Muscle layer of duodenum (tissue), 2 donors: ENCODE measurements at regions not wholly inside any gene's neighbourhood (a gene's known extent, or its start where the extent isn't known, plus 50 kb on each side); places are given as distances from the start of the nearest gene placed in this dataset.

Source experiments
- H3K27ac ChIP-seq: one replicate; pipeline ENCODE4 v1.7.0; 2013; ENCODE audit warnings: mild to moderate bottlenecking, low read length
- H3K27me3 ChIP-seq: one replicate; pipeline ENCODE4 v1.7.0; 2013; ENCODE audit warnings: low read depth, mild to moderate bottlenecking, control low read depth, low read length
- H3K36me3 ChIP-seq, 2 donors: one replicate each; pipeline ENCODE4 v1.7.0; 2013; ENCODE audit warnings: low read length in 2 of 2, control low read depth in 1 of 2, mild to moderate bottlenecking in 1 of 2; ENCODE audit not compliant: insufficient read depth in 2 of 2, control insufficient read depth in 1 of 2
- H3K4me1 ChIP-seq, 2 donors: one replicate each; pipeline ENCODE4 v1.7.0; 2013; ENCODE audit warnings: low read length in 2 of 2, mild to moderate bottlenecking in 2 of 2, control low read depth in 1 of 2, moderate library complexity in 1 of 2; ENCODE audit not compliant: insufficient read depth in 2 of 2, control insufficient read depth in 1 of 2
- H3K4me3 ChIP-seq, 2 donors: one replicate each; pipeline ENCODE4 v1.7.0; 2013; ENCODE audit warnings: low read length in 2 of 2, low read depth in 1 of 2, mild to moderate bottlenecking in 1 of 2
- H3K9me3 ChIP-seq, 2 donors: one replicate each; pipeline ENCODE4 v1.7.0; 2013; ENCODE audit warnings: low read length in 2 of 2, control low read depth in 1 of 2, mild to moderate bottlenecking in 1 of 2; ENCODE audit not compliant: control insufficient read depth in 1 of 2
- donor health status: healthy.

DNA sequence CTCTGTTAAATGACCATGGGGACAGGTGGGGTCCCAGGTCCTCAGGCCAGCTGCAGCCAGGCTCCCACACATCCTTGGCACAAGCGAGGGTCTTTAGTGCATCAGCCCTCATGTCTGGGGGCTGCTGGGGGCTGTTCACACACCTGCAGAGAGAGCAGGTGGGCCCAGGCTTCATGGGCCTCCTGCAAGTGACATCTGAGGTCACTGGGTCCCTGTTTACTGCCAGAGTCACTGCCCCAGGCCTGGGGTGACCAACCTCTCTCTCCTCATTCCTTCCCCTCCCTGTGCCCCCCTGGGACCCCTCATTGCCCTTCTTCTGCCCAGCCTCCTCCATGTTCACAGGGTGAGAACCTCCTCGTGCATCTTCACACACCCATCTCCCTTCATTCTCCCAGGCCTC, 92.4 kb downstream of the RTL6 start:
- H3K27ac ChIP-seq: no peak overlapping the region
- no peaks in the 10 kb centered on the region for H3K4me1 ChIP-seq
- no peak overlapping the region for H3K4me3 ChIP-seq
- no peaks in the 10 kb centered on the region for H3K9me3 ChIP-seq
- H3K27me3 ChIP-seq: no peaks in the 10 kb centered on the region
- no peaks in the 10 kb centered on the region for H3K36me3 ChIP-seq

DNA sequence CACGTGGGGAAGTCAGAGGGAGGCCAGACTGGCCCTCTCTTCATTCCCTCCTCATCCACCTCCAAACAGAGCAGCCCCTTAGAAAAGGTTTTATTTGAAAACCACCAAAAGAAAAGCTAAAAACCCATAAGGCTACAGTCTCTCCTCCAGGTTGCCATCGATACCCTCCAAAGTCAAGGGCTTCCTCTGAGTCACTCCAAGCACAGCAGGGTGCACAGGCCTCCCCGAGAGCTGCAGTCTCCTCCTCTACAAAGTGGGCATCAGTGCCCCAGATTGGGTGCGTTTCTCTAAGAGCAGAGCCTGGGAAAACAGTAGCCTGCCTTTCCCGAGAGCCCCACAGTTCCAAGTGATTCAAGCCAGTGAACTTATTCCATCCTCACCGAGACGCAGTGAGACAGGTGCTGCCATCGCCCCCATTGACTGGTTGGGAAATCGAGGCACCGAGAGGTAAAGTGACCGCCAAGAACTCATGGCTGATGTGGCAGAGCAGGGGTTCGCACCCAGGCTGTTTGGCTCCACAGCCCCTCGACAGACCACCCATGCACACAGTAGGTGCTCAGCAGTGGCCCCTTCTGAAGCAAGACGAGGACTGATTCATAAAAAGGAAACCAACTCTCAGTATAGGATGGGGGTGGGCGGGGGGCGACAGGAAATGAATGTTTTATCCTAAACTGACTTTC, 91.7 kb upstream of the SHISAL1 start:
- H3K27ac ChIP-seq: no peak overlapping the region
- H3K27me3 ChIP-seq: no peaks in the 10 kb centered on the region
- no peak overlapping the region for H3K4me3 ChIP-seq
- H3K36me3 ChIP-seq: no peaks in the 10 kb centered on the region
- no peaks in the 10 kb centered on the region for H3K4me1 ChIP-seq
- H3K9me3 ChIP-seq: no peaks in the 10 kb centered on the region

DNA sequence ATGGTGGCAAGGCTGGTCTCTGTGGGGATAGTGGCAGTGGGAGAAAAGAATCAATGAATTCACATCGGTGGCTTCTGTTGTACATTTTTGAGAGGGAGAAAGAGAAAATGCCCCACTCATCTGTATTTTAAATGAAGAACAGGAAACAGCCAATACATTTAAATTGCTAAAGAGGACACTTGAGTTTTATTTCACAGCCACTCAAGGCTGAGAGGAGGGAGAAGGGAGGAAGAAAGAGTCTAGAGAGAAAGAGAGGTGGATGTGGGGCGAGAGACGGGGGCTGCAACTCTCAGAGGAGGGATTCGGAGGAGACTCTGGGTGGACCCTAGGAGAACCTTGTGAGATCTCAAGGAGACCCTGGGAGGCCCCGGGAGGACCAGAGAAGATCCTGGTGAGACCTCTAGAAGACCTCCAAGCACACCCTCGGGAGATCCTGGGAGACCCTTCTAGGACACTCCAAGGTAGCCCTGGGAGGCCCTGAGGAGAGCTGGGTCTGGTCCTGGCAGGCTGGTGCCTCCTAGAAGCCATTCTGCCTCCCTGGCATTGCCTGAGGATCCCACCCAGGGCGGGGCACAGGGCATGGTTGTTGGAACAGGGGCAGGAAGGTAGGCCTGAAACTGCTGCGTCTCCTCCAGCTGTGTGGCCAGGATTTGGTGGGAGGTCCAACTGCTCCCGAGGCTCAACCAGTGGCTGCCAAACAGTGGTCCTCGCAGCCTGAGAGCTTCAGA, 91.0 kb upstream of the SHISAL1 start:
- Histone ChIP-seq H3K4me1 (no peaks in the 10 kb centered on the region), H3K9me3 (no peaks in the 10 kb centered on the region), H3K27ac (no peak overlapping the region)

DNA sequence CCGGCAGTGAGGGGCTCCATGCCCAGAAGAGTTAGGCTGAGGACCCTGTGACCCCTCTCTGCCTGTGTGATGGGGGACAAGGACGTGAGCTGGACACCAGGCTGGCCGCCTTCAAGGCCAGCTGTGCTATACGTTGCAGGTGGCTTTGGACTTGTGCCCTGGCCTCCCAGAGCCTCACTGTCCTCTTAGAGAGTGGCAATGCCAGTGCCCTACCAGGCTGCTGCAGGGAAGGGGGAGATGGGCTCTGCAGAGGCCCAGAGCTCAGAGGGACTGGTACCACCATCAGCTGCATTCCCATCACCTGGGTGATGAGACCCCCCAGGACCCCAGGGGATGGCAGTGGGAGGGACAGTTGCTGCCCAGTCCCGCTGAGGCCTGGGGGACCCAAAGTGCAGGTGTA, 90.4 kb upstream of the SHISAL1 start:
- Histone ChIP-seq H3K27ac (no peak overlapping the region), H3K4me1 (no peaks in the 10 kb centered on the region), H3K27me3 (no peaks in the 10 kb centered on the region), H3K9me3 (no peaks in the 10 kb centered on the region), H3K36me3 (no peaks in the 10 kb centered on the region), H3K4me3 (no peak overlapping the region)

More for the DNA sequence above, 91.0 kb upstream of the SHISAL1 start:
- Histone ChIP-seq H3K27me3 (no peaks in the 10 kb centered on the region), H3K36me3 (no peaks in the 10 kb centered on the region), H3K4me3 (no peak overlapping the region)

DNA sequence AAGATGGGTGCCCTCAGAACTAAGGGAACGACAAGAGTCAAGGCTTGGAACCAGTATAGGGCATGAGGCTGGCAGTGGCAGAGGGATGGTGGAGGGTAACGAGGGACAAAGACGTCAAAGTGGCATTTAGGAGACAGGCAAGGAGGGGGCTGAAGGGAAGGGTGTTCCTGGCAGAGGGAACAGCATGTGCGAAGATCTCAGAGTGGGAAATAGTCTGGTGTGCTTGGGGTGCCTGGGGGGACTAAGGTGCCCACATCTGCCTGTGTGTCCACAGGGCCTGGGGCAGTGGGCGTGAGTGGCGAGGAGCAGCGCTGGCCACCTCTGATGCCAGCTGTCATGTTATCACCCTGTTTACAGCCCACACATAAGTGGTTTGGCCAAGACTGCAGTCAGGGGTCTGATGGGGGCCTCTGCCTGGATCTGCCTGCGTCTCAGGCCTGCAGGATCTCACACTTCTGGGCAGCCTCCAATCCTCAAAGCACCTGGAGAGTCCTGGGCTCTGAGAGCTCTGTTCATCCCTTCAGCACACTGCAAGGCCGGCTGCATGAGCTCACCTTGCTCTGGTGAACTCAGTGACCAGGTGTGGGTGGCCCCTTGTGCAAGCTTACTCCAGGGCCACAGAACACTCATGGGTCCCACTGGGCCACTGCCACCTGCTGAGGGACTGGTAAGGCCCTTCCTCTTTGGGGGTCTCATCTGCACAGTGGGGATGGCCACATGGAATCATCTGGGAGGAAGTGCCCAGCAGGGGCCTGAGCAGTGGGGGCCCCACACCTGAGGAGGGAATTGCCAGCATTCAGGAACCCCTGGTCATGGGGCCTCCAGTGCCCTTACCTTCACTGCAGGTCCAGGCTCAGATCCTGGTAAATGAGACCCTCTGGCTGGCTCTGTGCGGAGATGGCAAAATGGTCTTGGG, 89.7 kb upstream of the SHISAL1 start:
- no peak overlapping the region for H3K27ac ChIP-seq

DNA sequence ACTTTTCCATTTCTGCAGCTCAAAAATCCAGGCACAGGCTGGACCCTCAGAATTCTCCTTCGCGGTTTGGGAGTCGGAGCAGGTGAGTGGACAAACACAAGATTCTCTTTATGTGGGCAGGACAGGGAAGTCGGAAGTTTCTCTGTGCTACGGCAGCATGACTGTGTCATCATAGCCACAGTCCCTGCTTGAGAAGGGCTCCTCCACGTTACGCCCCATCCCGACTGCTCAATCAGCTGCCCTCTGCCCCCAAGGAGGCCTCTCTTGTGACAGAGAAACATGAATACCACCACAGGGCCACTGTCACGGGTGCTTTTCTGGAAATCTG, 89.0 kb upstream of the SHISAL1 start:
- Histone ChIP-seq H3K4me3 (no peak overlapping the region), H3K4me1 (no peaks in the 10 kb centered on the region), H3K27me3 (no peaks in the 10 kb centered on the region), H3K36me3 (no peaks in the 10 kb centered on the region), H3K27ac (no peak overlapping the region), H3K9me3 (no peaks in the 10 kb centered on the region)

More for the DNA sequence above, 89.7 kb upstream of the SHISAL1 start:
- no peaks in the 10 kb centered on the region for H3K4me1 ChIP-seq
- H3K27me3 ChIP-seq: no peaks in the 10 kb centered on the region
- H3K9me3 ChIP-seq: no peaks in the 10 kb centered on the region
- H3K4me3 ChIP-seq: no peak overlapping the region
- H3K36me3 ChIP-seq: no peaks in the 10 kb centered on the region

DNA sequence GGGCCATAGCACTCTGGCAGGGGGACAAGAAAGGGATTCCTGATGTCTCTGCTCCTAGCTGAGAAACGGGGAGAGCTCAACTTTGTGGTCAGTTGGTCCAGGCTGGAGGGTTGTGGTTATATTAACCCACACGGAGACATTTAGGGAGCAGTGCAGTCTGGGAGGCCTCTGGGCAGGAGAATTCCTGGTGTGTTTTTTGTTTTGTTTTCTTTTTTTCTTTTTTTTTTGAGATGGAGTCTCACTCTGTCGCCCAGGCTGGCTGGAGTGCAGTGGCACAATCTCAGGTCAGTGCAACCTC, 88.0 kb upstream of the SHISAL1 start:
- H3K4me1 ChIP-seq: no peaks in the 10 kb centered on the region
- H3K36me3 ChIP-seq: no peaks in the 10 kb centered on the region
- no peak overlapping the region for H3K4me3 ChIP-seq
- no peaks in the 10 kb centered on the region for H3K9me3 ChIP-seq
- no peak overlapping the region for H3K27ac ChIP-seq
- H3K27me3 ChIP-seq: no peaks in the 10 kb centered on the region

DNA sequence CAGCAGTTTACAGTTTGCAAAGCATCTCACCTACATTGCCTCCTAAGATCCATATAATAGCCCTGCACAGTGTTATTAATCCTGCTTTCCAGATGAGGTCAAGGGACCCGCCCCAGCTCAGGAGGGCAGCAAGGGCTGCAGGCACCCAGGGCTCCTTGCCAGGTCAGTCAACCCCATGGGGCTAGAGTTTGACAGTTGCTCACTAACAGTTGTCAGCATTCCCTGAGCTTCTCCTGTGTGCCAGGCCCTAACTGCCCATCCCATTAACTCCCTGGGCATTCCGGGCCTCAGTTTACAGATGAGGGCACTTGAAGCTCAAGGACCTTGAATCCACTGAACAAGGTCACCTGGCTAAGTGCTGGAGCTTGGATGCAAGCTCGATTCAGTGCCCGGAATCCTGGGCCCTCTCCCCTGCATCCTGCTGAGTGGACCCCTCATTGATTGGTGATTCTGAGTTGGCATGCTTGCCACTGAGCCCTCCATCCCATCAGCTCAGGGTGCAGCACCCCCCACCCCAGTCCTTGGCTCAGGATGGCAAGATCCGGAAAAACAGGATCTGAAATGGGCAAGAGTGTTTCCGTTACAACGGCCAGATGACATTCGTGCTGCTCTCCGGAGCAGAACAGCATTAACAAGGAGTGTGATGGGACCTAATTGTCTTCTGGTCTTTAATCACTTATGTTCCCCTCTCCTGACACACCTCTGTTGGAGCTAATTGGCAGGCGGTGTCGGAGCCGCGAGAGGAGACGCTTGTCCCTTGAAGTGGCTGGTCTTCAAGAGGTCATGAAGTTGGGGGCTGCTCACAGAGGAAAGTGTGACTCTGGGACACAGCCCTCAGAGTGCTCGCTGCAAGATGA, 87.4 kb upstream of the SHISAL1 start:
- Histone ChIP-seq H3K36me3 (no peaks in the 10 kb centered on the region), H3K27me3 (no peaks in the 10 kb centered on the region), H3K9me3 (no peaks in the 10 kb centered on the region), H3K4me3 (no peak overlapping the region), H3K4me1 (no peaks in the 10 kb centered on the region), H3K27ac (no peak overlapping the region)

DNA sequence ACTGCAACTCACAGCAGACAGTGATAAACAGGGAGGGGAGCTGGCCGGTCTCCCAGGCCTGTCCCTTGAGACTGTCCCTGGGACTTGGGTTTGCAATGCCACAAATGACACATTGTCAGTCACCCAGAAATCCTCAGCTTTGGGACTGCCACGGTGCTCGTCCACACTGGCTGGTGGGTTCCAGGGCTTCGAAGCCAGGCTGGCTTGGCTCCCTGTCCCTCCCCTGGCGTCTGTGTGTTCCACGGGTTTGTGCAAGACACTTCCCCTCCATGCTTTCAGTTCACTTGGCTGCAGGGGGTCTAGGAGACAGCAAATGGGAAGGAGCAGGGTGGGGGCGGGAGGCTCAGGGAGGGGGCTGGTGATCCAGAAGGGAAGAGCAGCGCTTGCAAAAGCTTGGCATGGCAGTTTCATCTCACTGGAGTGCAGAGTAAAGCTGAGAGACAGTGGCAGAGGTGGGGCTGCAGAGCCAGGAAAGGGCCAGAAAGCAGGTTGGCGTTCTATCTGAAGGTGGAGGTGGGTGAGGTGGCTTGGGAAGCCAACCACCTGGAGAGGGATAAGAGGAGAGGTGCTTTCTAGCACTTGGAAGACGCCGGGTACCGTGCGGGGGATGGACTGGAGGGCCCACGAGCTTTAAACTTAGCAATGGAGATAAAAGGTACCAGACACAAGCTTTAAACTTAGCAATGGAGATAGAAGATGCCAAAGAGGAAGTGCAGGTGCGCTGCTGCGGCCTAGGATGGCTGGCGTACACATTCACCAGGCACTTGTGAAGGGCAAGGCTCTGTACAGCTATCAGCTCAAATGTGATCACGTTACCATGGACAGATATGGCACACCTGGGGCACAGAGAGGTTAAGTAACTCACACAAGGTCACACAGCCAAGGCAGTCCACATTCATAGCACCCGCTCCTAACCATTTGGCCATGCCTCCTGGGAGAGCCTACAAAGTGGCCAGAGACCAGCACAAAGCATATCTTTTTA, 86.4 kb upstream of the SHISAL1 start:
- H3K27ac ChIP-seq: no peak overlapping the region
- no peaks in the 10 kb centered on the region for H3K27me3 ChIP-seq
- no peak overlapping the region for H3K4me3 ChIP-seq
- H3K36me3 ChIP-seq: no peaks in the 10 kb centered on the region
- no peaks in the 10 kb centered on the region for H3K4me1 ChIP-seq
- no peaks in the 10 kb centered on the region for H3K9me3 ChIP-seq
